K562 (cell line): ENCODE measurements at regions not wholly inside any gene's neighbourhood (a gene's known extent, or its start where the extent isn't known, plus 50 kb on each side); places are given as distances from the start of the nearest gene placed in this dataset.

ENCODE experiments used
- CBFB ChIP-seq: sonication (generic); formaldehyde crosslinking; IDR thresholded peaks from 2 replicates; pipeline ENCODE4 v1.4.0; 2020; ENCODE audit warnings: mild to moderate bottlenecking, missing genetic modification reagents
- MAFF ChIP-seq: IDR thresholded peaks from 2 replicates; pipeline ENCODE4 v1.6.1; 2012; ENCODE audit warnings: low read length, improper control_type of control experiment
- RAD21 ChIP-seq, 2 experiments: fragments of 250-450 bp in 1 of 2; fragments of 450-650 bp in 1 of 2; sonication (Bioruptor Pico) in 1 of 2; formaldehyde crosslinking in 1 of 2; IDR thresholded peaks in 1 of 2; conservative IDR thresholded peaks in 1 of 2; 2 replicates each; pipeline versions ENCODE4 v1.4.0 to v1.8.0; 2020 to 2022; ENCODE audit warnings: mild to moderate bottlenecking in 2 of 2, moderate library complexity in 1 of 2
- RBM14 ChIP-seq: fragments of 200-400 bp; formaldehyde crosslinking; IDR thresholded peaks from 2 replicates; pipeline ENCODE4 v1.6.1; 2018; ENCODE audit warnings: low read depth, mild to moderate bottlenecking, low read length, moderate library complexity, borderline replicate concordance; ENCODE audit not compliant: insufficient read depth
- SMAD4 ChIP-seq: fragments of 250-450 bp; sonication (Bioruptor Pico); conservative IDR thresholded peaks from 2 replicates; pipeline ENCODE4 v1.8.0; 2021; ENCODE audit warnings: inconsistent platforms, mild to moderate bottlenecking, moderate library complexity
- SMARCC2 ChIP-seq: fragments of 450-650 bp; IDR thresholded peaks from 2 replicates; pipeline ENCODE4 v1.6.1; 2017; ENCODE audit warnings: antibody characterized with exemption, moderate library complexity, mild to moderate bottlenecking, low read depth
- ZNF766 ChIP-seq: fragments of 200-800 bp; sonication (Bioruptor generic); conservative IDR thresholded peaks from 2 replicates; pipeline ENCODE4 v1.6.1; 2016; ENCODE audit warnings: missing genetic modification characterization, missing compliant biosample characterization
- TF ChIP-seq, protein P1 (sequence below), 2 experiments: IDR thresholded peaks; 2 replicates each; pipeline ENCODE4 v1.6.1; 2012; ENCODE audit warnings: improper control_type of control experiment in 2 of 2, low read depth in 2 of 2, low read length in 2 of 2, borderline replicate concordance in 1 of 2
- TF ChIP-seq, protein P2 (sequence below), 2 experiments: fragments of 450-650 bp; formaldehyde crosslinking in 1 of 2; IDR thresholded peaks; 2 replicates each; pipeline versions ENCODE4 v1.4.0 to v1.6.1; 2014 to 2020; ENCODE audit warnings: mild to moderate bottlenecking in 2 of 2, borderline replicate concordance in 1 of 2, low read depth in 1 of 2
- TF ChIP-seq, protein P3 (sequence below): fragments of 450-650 bp; formaldehyde crosslinking; IDR thresholded peaks from 2 replicates; pipeline ENCODE4 v1.4.0; 2022; ENCODE audit warnings: mild to moderate bottlenecking, moderate library complexity

- TF ChIP-seq, protein P1, sequence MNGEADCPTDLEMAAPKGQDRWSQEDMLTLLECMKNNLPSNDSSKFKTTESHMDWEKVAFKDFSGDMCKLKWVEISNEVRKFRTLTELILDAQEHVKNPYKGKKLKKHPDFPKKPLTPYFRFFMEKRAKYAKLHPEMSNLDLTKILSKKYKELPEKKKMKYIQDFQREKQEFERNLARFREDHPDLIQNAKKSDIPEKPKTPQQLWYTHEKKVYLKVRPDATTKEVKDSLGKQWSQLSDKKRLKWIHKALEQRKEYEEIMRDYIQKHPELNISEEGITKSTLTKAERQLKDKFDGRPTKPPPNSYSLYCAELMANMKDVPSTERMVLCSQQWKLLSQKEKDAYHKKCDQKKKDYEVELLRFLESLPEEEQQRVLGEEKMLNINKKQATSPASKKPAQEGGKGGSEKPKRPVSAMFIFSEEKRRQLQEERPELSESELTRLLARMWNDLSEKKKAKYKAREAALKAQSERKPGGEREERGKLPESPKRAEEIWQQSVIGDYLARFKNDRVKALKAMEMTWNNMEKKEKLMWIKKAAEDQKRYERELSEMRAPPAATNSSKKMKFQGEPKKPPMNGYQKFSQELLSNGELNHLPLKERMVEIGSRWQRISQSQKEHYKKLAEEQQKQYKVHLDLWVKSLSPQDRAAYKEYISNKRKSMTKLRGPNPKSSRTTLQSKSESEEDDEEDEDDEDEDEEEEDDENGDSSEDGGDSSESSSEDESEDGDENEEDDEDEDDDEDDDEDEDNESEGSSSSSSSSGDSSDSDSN (IDR thresholded peaks at IDR 0.05; ENCODE audit: borderline replicate concordance in 1 of 2, low read depth in 2 of 2, low read length in 2 of 2): no peak
- TF ChIP-seq MAFF (no peak), SMARCC2 (no peak), RAD21 (CRISPR knock-in tag; conservative IDR thresholded peaks at IDR 0.05 in 1 of 2, IDR thresholded peaks at IDR 0.05 in 1 of 2) (no peak), ZNF766 (no peak), CBFB (CRISPR knock-in tag) (no peak), SMAD4 (CRISPR knock-in tag) (no peak), RBM14 (no peak)
- TF ChIP-seq, protein P2, sequence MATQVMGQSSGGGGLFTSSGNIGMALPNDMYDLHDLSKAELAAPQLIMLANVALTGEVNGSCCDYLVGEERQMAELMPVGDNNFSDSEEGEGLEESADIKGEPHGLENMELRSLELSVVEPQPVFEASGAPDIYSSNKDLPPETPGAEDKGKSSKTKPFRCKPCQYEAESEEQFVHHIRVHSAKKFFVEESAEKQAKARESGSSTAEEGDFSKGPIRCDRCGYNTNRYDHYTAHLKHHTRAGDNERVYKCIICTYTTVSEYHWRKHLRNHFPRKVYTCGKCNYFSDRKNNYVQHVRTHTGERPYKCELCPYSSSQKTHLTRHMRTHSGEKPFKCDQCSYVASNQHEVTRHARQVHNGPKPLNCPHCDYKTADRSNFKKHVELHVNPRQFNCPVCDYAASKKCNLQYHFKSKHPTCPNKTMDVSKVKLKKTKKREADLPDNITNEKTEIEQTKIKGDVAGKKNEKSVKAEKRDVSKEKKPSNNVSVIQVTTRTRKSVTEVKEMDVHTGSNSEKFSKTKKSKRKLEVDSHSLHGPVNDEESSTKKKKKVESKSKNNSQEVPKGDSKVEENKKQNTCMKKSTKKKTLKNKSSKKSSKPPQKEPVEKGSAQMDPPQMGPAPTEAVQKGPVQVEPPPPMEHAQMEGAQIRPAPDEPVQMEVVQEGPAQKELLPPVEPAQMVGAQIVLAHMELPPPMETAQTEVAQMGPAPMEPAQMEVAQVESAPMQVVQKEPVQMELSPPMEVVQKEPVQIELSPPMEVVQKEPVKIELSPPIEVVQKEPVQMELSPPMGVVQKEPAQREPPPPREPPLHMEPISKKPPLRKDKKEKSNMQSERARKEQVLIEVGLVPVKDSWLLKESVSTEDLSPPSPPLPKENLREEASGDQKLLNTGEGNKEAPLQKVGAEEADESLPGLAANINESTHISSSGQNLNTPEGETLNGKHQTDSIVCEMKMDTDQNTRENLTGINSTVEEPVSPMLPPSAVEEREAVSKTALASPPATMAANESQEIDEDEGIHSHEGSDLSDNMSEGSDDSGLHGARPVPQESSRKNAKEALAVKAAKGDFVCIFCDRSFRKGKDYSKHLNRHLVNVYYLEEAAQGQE (IDR thresholded peaks at IDR 0.05; ENCODE audit: borderline replicate concordance): no peak
- TF ChIP-seq, protein P2 (CRISPR knock-in tag; IDR thresholded peaks at IDR 0.05; ENCODE audit: low read depth): no peak
- TF ChIP-seq, protein P3, sequence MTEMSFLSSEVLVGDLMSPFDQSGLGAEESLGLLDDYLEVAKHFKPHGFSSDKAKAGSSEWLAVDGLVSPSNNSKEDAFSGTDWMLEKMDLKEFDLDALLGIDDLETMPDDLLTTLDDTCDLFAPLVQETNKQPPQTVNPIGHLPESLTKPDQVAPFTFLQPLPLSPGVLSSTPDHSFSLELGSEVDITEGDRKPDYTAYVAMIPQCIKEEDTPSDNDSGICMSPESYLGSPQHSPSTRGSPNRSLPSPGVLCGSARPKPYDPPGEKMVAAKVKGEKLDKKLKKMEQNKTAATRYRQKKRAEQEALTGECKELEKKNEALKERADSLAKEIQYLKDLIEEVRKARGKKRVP (CRISPR knock-in tag): no peak
- TF ChIP-seq, all 486 proteins: peak for 0
Measured at GRCh38 chr11:115643549-115644270, 139.5 kb upstream of the CADM1 start (continued).
